ENCODE measurements at regions not wholly inside any gene's neighbourhood (a gene's known extent, or its start where the extent isn't known, plus 50 kb on each side); places are given as distances from the start of the nearest gene placed in this dataset.

DNA sequence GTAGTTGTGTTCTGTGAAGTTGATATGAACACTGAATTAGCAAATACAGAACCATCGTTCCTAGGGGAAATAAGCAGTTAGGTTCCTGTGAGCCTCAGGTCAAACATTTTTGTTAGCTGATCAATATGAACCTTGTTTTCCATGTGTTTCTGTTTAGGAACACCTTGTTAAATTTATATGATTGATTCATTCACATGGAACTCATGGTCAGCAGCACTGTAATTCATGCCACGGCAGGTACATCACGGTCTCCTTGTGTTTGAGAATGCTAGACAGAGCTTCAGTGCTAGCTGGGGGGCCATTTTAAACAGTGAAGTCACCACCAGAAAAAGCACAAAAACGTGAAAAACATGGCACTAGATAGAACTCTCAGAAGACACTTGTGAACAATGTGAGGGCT is 62.2 kb downstream of the MYCN start:
- peaks cover 0 to 2% of the 10 kb centered on the region in 2 experiments for H3K27me3 ChIP-seq (ENCODE audit: control insufficient read depth in 1 of 2, insufficient read depth in 2 of 2, low read length in 2 of 2)
- no peak overlapping the region for H3K27ac ChIP-seq (ENCODE audit: low read depth in 1 of 2, low read length in 2 of 2)
- no peak overlapping the region for H3K27ac Mint-ChIP-seq
- H3K9me3 Mint-ChIP-seq: no peaks in the 10 kb centered on the region
- DNase-seq (no peak), ATAC-seq (ENCODE audit: poor library complexity) (no peak)
- H3K4me1 Mint-ChIP-seq (ENCODE audit: low read depth): no peaks in the 10 kb centered on the region
- H3K36me3 Mint-ChIP-seq (ENCODE audit: low read depth): no peaks in the 10 kb centered on the region
- POLR2A ChIA-PET: no interaction called here
- intact Hi-C loops (cut with DNase I, micrococcal nuclease): no loop called here
- CTCF ChIA-PET: no interaction called here
- H3K4me3 Mint-ChIP-seq: no peak overlapping the region
- no peaks in the 10 kb centered on the region for H3K4me1 ChIP-seq (ENCODE audit: insufficient read depth, low read length)
- H3K9me3 ChIP-seq (ENCODE audit: control insufficient read depth in 1 of 2, insufficient read depth in 1 of 2, low read length in 2 of 2): peaks cover 0 to 3% of the 10 kb centered on the region in 2 experiments
- H3K27me3 Mint-ChIP-seq: peaks cover 15% of the 10 kb centered on the region
- H3K36me3 ChIP-seq (ENCODE audit: insufficient read depth, low read length): no peaks in the 10 kb centered on the region
- no peak overlapping the region for H3K4me3 ChIP-seq (ENCODE audit: low read length)
- TF ChIP-seq, protein P1, sequence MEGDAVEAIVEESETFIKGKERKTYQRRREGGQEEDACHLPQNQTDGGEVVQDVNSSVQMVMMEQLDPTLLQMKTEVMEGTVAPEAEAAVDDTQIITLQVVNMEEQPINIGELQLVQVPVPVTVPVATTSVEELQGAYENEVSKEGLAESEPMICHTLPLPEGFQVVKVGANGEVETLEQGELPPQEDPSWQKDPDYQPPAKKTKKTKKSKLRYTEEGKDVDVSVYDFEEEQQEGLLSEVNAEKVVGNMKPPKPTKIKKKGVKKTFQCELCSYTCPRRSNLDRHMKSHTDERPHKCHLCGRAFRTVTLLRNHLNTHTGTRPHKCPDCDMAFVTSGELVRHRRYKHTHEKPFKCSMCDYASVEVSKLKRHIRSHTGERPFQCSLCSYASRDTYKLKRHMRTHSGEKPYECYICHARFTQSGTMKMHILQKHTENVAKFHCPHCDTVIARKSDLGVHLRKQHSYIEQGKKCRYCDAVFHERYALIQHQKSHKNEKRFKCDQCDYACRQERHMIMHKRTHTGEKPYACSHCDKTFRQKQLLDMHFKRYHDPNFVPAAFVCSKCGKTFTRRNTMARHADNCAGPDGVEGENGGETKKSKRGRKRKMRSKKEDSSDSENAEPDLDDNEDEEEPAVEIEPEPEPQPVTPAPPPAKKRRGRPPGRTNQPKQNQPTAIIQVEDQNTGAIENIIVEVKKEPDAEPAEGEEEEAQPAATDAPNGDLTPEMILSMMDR (IDR thresholded peaks at IDR 0.05): no peak

DNA sequence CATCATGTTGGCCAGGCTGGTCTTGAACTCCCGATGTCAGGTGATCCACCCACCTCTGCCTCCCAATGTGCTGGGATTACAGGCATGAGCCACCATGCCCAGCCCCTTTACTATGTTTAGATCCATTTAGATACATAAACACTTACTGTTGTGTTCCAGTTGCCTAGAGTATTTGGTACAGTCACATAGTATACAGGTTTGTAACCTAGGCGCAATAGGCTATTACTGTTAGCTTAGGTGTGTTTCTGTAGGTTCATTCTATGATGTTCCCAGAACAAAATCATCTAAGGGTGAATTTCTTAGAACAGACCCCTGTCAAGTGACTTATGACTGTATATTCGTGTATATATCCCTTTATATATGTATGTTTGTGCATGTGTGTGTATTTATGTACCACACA is 61.8 kb downstream of the MYCN start:
- Histone ChIP-seq H3K36me3 (ENCODE audit: insufficient read depth, low read length) (no peaks in the 10 kb centered on the region), H3K4me3 (ENCODE audit: low read length) (no peak overlapping the region), H3K27me3 (ENCODE audit: control insufficient read depth in 1 of 2, insufficient read depth in 2 of 2, low read length in 2 of 2) (peaks cover 0 to 2% of the 10 kb centered on the region in 2 experiments), H3K4me1 (ENCODE audit: insufficient read depth, low read length) (no peaks in the 10 kb centered on the region), H3K27ac (ENCODE audit: low read depth in 1 of 2, low read length in 2 of 2) (no peak overlapping the region), H3K9me3 (ENCODE audit: control insufficient read depth in 1 of 2, insufficient read depth in 1 of 2, low read length in 2 of 2) (peaks cover 0 to 3% of the 10 kb centered on the region in 2 experiments)
- Mint-ChIP-seq H3K27ac (no peak overlapping the region), H3K4me3 (no peak overlapping the region), H3K27me3 (peaks cover 15% of the 10 kb centered on the region), H3K9me3 (no peaks in the 10 kb centered on the region), H3K4me1 (ENCODE audit: low read depth) (no peaks in the 10 kb centered on the region), H3K36me3 (ENCODE audit: low read depth) (no peaks in the 10 kb centered on the region)
- ATAC-seq (ENCODE audit: poor library complexity): no peak
- intact Hi-C loops (cut with DNase I, micrococcal nuclease): no loop called here
- POLR2A ChIA-PET: no interaction called here
- CTCF ChIA-PET: no interaction called here
- no peak for DNase-seq
- TF ChIP-seq, protein P1 (IDR thresholded peaks at IDR 0.05): no peak

DNA sequence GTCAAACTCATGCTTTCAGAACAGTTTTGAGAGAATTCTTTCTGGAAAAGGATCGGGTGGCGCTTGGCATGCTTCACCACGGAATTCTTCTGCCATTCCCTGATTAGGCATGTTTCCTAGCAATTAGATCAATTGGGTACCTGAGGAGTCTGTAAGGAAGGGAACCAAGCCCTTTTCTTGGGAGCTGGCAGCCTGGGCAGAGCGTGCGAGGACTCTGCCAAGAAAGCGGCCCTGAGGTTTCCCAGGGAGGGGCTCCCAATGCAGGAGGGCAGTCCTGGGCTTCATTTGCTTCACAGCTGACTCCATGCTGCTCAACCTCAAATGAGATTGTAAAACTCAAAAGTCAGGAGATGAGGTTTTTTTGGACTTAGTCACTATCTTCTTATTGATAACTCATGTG is 60.3 kb downstream of the MYCN start:
- no peak overlapping the region for H3K27ac Mint-ChIP-seq
- peaks cover 12% of the 10 kb centered on the region for H3K27me3 Mint-ChIP-seq
- Histone ChIP-seq H3K9me3 (ENCODE audit: control insufficient read depth in 1 of 2, insufficient read depth in 1 of 2, low read length in 2 of 2) (peaks cover 0 to 3% of the 10 kb centered on the region in 2 experiments), H3K4me1 (ENCODE audit: insufficient read depth, low read length) (no peaks in the 10 kb centered on the region), H3K27me3 (ENCODE audit: control insufficient read depth in 1 of 2, insufficient read depth in 2 of 2, low read length in 2 of 2) (peaks cover 0 to 2% of the 10 kb centered on the region in 2 experiments), H3K36me3 (ENCODE audit: insufficient read depth, low read length) (no peaks in the 10 kb centered on the region), H3K27ac (ENCODE audit: low read depth in 1 of 2, low read length in 2 of 2) (no peak overlapping the region), H3K4me3 (ENCODE audit: low read length) (no peak overlapping the region)
- no peaks in the 10 kb centered on the region for H3K4me1 Mint-ChIP-seq (ENCODE audit: low read depth)
- TF ChIP-seq, protein P1 (IDR thresholded peaks at IDR 0.05): no peak
- H3K4me3 Mint-ChIP-seq: no peak overlapping the region
- DNase-seq: no peak
- H3K36me3 Mint-ChIP-seq (ENCODE audit: low read depth): no peaks in the 10 kb centered on the region
- POLR2A ChIA-PET: no interaction called here
- no peaks in the 10 kb centered on the region for H3K9me3 Mint-ChIP-seq
- ATAC-seq (ENCODE audit: poor library complexity): no peak
- intact Hi-C loops (cut with DNase I, micrococcal nuclease): no loop called here
- CTCF ChIA-PET: no interaction called here
